ENCODE measurements at regions not wholly inside any gene's neighbourhood (a gene's known extent, or its start where the extent isn't known, plus 50 kb on each side); places are given as distances from the start of the nearest gene placed in this dataset.

- TF ChIP-seq FOXJ3 (CRISPR knock-in tag; IDR thresholded peaks at IDR 0.05; ENCODE audit: borderline replicate concordance) = no peak
- TF ChIP-seq, protein P1, sequence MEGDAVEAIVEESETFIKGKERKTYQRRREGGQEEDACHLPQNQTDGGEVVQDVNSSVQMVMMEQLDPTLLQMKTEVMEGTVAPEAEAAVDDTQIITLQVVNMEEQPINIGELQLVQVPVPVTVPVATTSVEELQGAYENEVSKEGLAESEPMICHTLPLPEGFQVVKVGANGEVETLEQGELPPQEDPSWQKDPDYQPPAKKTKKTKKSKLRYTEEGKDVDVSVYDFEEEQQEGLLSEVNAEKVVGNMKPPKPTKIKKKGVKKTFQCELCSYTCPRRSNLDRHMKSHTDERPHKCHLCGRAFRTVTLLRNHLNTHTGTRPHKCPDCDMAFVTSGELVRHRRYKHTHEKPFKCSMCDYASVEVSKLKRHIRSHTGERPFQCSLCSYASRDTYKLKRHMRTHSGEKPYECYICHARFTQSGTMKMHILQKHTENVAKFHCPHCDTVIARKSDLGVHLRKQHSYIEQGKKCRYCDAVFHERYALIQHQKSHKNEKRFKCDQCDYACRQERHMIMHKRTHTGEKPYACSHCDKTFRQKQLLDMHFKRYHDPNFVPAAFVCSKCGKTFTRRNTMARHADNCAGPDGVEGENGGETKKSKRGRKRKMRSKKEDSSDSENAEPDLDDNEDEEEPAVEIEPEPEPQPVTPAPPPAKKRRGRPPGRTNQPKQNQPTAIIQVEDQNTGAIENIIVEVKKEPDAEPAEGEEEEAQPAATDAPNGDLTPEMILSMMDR (IDR thresholded peaks at IDR 0.05) = no peak
- TF ChIP-seq JUN (CRISPR knock-in tag; IDR thresholded peaks at IDR 0.05) = no peak
- TF ChIP-seq ZNF138 (CRISPR knock-in tag; conservative IDR thresholded peaks at IDR 0.05) = no peak
- TF ChIP-seq NFE2L1 (CRISPR knock-in tag; IDR thresholded peaks at IDR 0.05) = no peak
- TF ChIP-seq, protein P2, sequence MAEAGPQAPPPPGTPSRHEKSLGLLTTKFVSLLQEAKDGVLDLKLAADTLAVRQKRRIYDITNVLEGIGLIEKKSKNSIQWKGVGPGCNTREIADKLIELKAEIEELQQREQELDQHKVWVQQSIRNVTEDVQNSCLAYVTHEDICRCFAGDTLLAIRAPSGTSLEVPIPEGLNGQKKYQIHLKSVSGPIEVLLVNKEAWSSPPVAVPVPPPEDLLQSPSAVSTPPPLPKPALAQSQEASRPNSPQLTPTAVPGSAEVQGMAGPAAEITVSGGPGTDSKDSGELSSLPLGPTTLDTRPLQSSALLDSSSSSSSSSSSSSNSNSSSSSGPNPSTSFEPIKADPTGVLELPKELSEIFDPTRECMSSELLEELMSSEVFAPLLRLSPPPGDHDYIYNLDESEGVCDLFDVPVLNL (CRISPR knock-in tag; IDR thresholded peaks at IDR 0.05; ENCODE audit: borderline replicate concordance, low read depth) = no peak
- TF ChIP-seq, protein P3, sequence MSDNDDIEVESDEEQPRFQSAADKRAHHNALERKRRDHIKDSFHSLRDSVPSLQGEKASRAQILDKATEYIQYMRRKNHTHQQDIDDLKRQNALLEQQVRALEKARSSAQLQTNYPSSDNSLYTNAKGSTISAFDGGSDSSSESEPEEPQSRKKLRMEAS (CRISPR knock-in tag; IDR thresholded peaks at IDR 0.05) = no peak
- no peak for TF ChIP-seq TP53 (CRISPR knock-in tag; IDR thresholded peaks at IDR 0.05)
- TF ChIP-seq, protein P4, sequence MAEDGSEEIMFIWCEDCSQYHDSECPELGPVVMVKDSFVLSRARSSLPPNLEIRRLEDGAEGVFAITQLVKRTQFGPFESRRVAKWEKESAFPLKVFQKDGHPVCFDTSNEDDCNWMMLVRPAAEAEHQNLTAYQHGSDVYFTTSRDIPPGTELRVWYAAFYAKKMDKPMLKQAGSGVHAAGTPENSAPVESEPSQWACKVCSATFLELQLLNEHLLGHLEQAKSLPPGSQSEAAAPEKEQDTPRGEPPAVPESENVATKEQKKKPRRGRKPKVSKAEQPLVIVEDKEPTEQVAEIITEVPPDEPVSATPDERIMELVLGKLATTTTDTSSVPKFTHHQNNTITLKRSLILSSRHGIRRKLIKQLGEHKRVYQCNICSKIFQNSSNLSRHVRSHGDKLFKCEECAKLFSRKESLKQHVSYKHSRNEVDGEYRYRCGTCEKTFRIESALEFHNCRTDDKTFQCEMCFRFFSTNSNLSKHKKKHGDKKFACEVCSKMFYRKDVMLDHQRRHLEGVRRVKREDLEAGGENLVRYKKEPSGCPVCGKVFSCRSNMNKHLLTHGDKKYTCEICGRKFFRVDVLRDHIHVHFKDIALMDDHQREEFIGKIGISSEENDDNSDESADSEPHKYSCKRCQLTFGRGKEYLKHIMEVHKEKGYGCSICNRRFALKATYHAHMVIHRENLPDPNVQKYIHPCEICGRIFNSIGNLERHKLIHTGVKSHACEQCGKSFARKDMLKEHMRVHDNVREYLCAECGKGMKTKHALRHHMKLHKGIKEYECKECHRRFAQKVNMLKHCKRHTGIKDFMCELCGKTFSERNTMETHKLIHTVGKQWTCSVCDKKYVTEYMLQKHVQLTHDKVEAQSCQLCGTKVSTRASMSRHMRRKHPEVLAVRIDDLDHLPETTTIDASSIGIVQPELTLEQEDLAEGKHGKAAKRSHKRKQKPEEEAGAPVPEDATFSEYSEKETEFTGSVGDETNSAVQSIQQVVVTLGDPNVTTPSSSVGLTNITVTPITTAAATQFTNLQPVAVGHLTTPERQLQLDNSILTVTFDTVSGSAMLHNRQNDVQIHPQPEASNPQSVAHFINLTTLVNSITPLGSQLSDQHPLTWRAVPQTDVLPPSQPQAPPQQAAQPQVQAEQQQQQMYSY (CRISPR knock-in tag; IDR thresholded peaks at IDR 0.05) = no peak
- TF ChIP-seq, protein P5, sequence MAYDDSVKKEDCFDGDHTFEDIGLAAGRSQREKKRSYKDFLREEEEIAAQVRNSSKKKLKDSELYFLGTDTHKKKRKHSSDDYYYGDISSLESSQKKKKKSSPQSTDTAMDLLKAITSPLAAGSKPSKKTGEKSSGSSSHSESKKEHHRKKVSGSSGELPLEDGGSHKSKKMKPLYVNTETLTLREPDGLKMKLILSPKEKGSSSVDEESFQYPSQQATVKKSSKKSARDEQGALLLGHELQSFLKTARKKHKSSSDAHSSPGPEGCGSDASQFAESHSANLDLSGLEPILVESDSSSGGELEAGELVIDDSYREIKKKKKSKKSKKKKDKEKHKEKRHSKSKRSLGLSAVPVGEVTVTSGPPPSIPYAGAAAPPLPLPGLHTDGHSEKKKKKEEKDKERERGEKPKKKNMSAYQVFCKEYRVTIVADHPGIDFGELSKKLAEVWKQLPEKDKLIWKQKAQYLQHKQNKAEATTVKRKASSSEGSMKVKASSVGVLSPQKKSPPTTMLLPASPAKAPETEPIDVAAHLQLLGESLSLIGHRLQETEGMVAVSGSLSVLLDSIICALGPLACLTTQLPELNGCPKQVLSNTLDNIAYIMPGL (CRISPR knock-in tag; IDR thresholded peaks at IDR 0.05) = no peak
These were observed 1061.5 kb downstream of the TDRD15 start for GRCh38 chr2:22185251-22185650.

All from WTC11 (cell line).